GM06990 (cell line): ENCODE measurements at regions not wholly inside any gene's neighbourhood (a gene's known extent, or its start where the extent isn't known, plus 50 kb on each side); places are given as distances from the start of the nearest gene placed in this dataset.

Experiments
- DNase-seq: peaks from one replicate; pipeline ENCODE4 v3.0.0-alpha.2; 2011; ENCODE audit not compliant: insufficient read length; ENCODE audit errors: extremely low read depth
- H3K27me3 ChIP-seq: replicated peaks from 2 replicates; pipeline ENCODE4 v1.6.0; 2011; ENCODE audit warnings: low read length; ENCODE audit not compliant: control insufficient read depth, insufficient read depth
- H3K36me3 ChIP-seq: 2 replicates; pipeline ENCODE4 v1.5.1; 2011; ENCODE audit warnings: low read length; ENCODE audit not compliant: control insufficient read depth, insufficient read depth
- H3K4me3 ChIP-seq: replicated peaks from 2 replicates; pipeline ENCODE4 v1.5.1; 2011; ENCODE audit warnings: low read depth, mild to moderate bottlenecking, control low read depth, low read length
- TF ChIP-seq, protein P1 (sequence below): IDR thresholded peaks from 2 replicates; pipeline ENCODE4 v1.5.1; 2011; ENCODE audit warnings: low read length, control low read depth, mild to moderate bottlenecking, inconsistent platforms; ENCODE audit not compliant: insufficient read depth, poor library complexity, severe bottlenecking

DNA sequence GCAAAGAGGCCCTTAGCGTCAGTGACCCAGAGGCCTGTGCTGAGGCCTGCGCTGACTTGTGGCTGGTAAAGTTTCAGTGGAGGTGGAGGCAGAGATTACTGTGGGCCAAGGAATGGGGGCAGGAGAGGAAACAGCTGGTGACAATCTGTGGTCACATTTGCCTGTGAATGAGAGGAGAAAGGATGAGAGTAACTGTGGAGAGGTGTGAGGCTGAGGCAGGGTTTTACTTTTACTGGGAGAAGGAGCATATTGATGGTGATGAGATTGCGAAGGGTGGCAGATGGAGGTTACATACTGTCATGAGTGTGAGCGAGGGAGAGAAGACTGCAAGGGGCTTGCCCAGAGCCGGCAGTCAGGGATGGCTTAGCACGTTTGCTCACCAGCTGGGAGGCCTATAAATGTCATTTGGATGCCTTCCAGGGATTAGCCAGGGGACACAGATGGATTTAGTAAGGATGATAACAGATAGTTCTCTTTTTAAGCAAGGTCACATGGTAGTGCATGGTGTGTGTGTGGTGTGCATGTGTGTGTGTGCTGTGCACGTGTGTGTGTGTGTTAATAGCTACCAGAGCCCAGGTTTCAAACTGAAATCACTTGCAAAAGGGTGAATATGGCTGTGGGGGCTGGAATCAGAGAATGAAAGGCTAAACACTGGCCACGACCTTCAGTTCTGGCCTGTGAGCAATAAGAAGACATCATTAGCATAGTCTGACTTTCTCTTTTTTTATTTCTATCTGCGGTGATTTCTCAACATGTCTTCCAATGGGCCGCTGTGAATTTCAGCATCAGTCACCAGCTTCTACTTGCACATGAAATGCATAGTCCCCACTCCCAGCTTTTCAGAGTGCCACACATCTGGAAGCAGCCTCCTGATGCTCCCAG, 291.5 kb upstream of the ZNF32 start:
- DNase-seq, result no peak
- H3K4me3 ChIP-seq, result no peak overlapping the region
- no peaks in the 10 kb centered on the region for H3K36me3 ChIP-seq
- no peaks in the 10 kb centered on the region for H3K27me3 ChIP-seq
- TF ChIP-seq, protein P1, sequence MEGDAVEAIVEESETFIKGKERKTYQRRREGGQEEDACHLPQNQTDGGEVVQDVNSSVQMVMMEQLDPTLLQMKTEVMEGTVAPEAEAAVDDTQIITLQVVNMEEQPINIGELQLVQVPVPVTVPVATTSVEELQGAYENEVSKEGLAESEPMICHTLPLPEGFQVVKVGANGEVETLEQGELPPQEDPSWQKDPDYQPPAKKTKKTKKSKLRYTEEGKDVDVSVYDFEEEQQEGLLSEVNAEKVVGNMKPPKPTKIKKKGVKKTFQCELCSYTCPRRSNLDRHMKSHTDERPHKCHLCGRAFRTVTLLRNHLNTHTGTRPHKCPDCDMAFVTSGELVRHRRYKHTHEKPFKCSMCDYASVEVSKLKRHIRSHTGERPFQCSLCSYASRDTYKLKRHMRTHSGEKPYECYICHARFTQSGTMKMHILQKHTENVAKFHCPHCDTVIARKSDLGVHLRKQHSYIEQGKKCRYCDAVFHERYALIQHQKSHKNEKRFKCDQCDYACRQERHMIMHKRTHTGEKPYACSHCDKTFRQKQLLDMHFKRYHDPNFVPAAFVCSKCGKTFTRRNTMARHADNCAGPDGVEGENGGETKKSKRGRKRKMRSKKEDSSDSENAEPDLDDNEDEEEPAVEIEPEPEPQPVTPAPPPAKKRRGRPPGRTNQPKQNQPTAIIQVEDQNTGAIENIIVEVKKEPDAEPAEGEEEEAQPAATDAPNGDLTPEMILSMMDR, result no peak

DNA sequence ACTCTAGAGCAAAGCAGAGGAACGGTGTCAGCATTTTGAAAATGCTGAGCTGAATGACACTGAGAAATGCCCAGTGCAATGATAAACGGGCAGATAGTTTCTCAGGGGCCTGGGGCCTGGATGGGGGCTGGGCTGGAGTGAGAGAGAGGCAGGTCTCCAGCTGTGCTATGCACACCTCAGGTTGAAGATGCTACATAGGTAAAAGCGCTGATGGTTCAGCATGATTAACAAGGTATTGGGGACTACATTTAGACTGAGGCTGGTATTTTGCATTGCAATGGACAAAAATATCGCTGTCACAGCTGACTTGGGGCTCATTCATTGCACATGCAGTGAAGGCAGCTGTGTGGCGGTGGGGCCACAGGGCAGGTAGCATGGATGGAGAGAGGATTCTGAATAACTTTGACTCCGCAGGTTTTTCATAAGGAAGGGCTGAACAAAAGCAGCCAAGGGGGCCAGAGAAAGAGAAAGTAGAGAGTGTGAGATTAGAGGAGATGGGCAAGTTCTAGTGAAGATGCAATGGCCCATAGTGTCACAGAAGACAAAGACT, 290.8 kb upstream of the ZNF32 start:
- H3K36me3 ChIP-seq, result no peaks in the 10 kb centered on the region
- H3K4me3 ChIP-seq, result no peak overlapping the region
- DNase-seq, result no peak
- H3K27me3 ChIP-seq, result no peaks in the 10 kb centered on the region
- TF ChIP-seq, protein P1, result no peak

DNA sequence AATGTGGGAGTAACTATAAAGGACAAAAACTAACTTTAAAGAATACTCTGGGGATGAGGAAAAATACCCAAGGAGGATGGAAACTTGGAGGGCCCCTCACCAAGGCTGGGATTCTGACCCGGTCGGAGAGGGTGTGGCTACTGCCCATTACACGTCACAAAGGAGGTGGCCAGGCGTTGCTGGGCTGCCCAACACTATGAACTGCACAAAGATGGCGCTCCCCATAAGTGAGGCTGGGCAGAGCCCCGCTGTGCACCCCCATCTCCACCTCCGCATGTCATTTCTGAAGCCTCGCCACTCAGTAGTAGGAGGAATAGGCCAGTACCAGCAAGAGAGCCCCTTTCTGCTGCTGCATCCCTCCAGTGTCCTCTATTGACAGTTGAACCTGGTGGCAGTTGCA, 290.1 kb upstream of the ZNF32 start:
- DNase-seq, result no peak
- H3K36me3 ChIP-seq, result no peaks in the 10 kb centered on the region
- no peak overlapping the region for H3K4me3 ChIP-seq
- no peaks in the 10 kb centered on the region for H3K27me3 ChIP-seq
- TF ChIP-seq, protein P1, result no peak

GRCh38 chr10:43931308-43931930, 282.7 kb upstream of the ZNF32 start:
- Histone ChIP-seq H3K36me3 (no peaks in the 10 kb centered on the region), H3K27me3 (no peaks in the 10 kb centered on the region), H3K4me3 (no peak overlapping the region)
- DNase-seq, result no peak
- TF ChIP-seq, protein P1, result no peak

- TF ChIP-seq, protein P1, result no peak
- Histone ChIP-seq H3K4me3 (no peak overlapping the region), H3K27me3 (no peaks in the 10 kb centered on the region), H3K36me3 (no peaks in the 10 kb centered on the region)
- DNase-seq, result no peak
Observed at GRCh38 chr10:43930777-43931176, 282.1 kb upstream of the ZNF32 start.
